ENCODE measurements at regions not wholly inside any gene's neighbourhood (a gene's known extent, or its start where the extent isn't known, plus 50 kb on each side); places are given as distances from the start of the nearest gene placed in this dataset.

DNA sequence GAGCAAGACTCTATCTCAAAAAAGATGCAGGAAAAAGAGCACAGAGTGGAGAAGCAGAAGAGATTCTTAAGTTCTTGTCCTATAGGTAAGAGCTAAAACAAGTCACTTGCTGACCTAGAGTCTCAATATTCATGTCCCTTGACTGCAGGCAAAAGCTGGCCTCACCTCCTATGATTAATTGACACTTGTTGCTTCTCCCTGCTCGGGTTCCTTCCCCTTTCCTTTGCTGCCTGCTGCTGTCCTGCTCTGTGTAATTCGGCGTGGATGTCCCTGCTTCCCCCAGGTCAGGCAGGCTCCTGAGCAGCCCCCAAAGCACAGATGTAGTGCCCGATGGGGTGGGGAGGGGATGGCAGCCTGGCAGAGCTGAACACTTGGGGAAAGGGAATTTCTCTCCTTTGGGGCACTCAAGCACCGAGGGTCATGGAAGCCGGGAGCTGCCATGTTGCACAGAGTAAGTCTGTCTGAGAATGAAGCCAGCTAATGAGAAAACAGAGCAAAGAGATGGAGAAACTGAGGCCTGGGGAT is 60.8 kb upstream of the NUP50 start:
- TF ChIP-seq, protein P1, sequence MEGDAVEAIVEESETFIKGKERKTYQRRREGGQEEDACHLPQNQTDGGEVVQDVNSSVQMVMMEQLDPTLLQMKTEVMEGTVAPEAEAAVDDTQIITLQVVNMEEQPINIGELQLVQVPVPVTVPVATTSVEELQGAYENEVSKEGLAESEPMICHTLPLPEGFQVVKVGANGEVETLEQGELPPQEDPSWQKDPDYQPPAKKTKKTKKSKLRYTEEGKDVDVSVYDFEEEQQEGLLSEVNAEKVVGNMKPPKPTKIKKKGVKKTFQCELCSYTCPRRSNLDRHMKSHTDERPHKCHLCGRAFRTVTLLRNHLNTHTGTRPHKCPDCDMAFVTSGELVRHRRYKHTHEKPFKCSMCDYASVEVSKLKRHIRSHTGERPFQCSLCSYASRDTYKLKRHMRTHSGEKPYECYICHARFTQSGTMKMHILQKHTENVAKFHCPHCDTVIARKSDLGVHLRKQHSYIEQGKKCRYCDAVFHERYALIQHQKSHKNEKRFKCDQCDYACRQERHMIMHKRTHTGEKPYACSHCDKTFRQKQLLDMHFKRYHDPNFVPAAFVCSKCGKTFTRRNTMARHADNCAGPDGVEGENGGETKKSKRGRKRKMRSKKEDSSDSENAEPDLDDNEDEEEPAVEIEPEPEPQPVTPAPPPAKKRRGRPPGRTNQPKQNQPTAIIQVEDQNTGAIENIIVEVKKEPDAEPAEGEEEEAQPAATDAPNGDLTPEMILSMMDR (IDR thresholded peaks at IDR 0.05), result no peak
- no peak for TF ChIP-seq POLR2A (IDR thresholded peaks at IDR 0.05)
